WERI-Rb-1 (cell line): ENCODE measurements at regions not wholly inside any gene's neighbourhood (a gene's known extent, or its start where the extent isn't known, plus 50 kb on each side); places are given as distances from the start of the nearest gene placed in this dataset.

Source experiments
- DNase-seq: peaks from one replicate; pipeline ENCODE4 v3.0.0-alpha.2; 2020
- H3K27ac ChIP-seq: fragments of 250-450 bp; sonication (Bioruptor Pico); 2 replicates; pipeline ENCODE4 v1.5.1; 2020; ENCODE audit warnings: mild to moderate bottlenecking, moderate library complexity
- H3K27me3 ChIP-seq: fragments of 250-450 bp; sonication (Bioruptor Pico); 2 replicates; pipeline ENCODE4 v1.5.1; 2021; ENCODE audit warnings: mild to moderate bottlenecking, low read depth, moderate library complexity; ENCODE audit not compliant: insufficient read depth, severe bottlenecking
- H3K36me3 ChIP-seq: fragments of 250-450 bp; sonication (Bioruptor Pico); 2 replicates; pipeline ENCODE4 v1.5.1; 2020; ENCODE audit warnings: mild to moderate bottlenecking, moderate library complexity
- H3K4me3 ChIP-seq: 2 replicates; pipeline ENCODE4 v1.5.1; 2011; ENCODE audit warnings: low read depth, mild to moderate bottlenecking, control low read depth, low read length
- H3K9me3 ChIP-seq: fragments of 250-450 bp; sonication (Bioruptor Pico); 2 replicates; pipeline ENCODE4 v1.5.1; 2021; ENCODE audit warnings: mild to moderate bottlenecking, moderate library complexity; ENCODE audit not compliant: severe bottlenecking
- CTCF ChIP-seq: IDR thresholded peaks from 2 replicates; pipeline ENCODE4 v1.5.1; 2011; ENCODE audit warnings: low read depth, mild to moderate bottlenecking, control low read depth, inconsistent platforms, low read length

GRCh38 chr1:87957331-87957730 lies 628.7 kb downstream of the LMO4 start:
- no peaks in the 10 kb centered on the region for H3K36me3 ChIP-seq
- no peaks in the 10 kb centered on the region for H3K9me3 ChIP-seq
- H3K27me3 ChIP-seq: no peaks in the 10 kb centered on the region
- no peak for DNase-seq
- no peak for TF ChIP-seq CTCF
- H3K4me3 ChIP-seq: no peak overlapping the region
- H3K27ac ChIP-seq: no peak overlapping the region

DNA sequence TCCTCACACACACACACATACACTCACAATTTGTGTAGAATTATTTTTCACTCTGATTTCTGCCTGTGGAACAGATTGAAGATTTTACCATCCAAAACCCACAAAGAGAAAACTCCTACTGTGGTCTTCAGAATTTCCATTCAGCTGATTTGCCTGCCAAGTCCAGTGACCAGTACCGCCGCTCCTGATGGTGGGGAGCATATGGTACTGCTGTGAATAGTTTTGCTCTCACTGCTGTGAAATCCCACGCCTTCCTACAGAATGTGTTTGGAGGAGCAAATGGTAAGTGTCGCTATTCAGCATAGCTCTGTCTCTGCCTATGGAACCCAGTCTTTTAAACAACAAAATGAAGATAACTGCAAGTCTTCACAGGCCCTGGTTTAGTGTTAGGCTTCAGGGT lies 629.5 kb downstream of the LMO4 start:
- H3K9me3 ChIP-seq: no peaks in the 10 kb centered on the region
- no peak for DNase-seq
- TF ChIP-seq CTCF: no peak
- H3K27ac ChIP-seq: no peak overlapping the region
- no peaks in the 10 kb centered on the region for H3K27me3 ChIP-seq
- no peak overlapping the region for H3K4me3 ChIP-seq
- H3K36me3 ChIP-seq: no peaks in the 10 kb centered on the region

DNA sequence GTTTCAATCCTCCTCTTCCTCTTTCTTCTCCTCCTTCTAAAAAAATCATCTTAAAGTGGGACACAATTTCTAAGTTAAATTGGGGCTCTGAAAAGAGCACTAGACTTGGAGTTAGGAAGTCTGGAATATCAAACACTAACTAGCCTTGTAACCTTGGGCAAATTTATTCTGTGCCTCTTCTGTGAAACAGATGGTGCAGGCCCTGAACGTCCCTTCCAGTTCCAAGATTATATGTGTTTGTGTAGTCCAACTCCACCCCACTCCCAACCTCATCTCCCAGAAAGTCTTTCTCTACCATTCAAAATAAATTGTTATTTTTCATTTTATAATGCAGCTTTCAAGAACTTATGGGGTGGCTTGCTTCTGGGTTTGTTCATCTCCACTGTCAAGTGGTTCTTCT lies 630.0 kb downstream of the LMO4 start:
- DNase-seq: no peak
- Histone ChIP-seq H3K27me3 (no peaks in the 10 kb centered on the region), H3K4me3 (no peak overlapping the region), H3K9me3 (no peaks in the 10 kb centered on the region), H3K36me3 (no peaks in the 10 kb centered on the region), H3K27ac (no peak overlapping the region)
- TF ChIP-seq CTCF: no peak

GRCh38 chr1:87959236-87959635 lies 630.6 kb downstream of the LMO4 start:
- no peak for DNase-seq
- H3K4me3 ChIP-seq: no peak overlapping the region
- H3K9me3 ChIP-seq: no peaks in the 10 kb centered on the region
- H3K27ac ChIP-seq: no peak overlapping the region
- no peaks in the 10 kb centered on the region for H3K27me3 ChIP-seq
- no peak for TF ChIP-seq CTCF
- H3K36me3 ChIP-seq: no peaks in the 10 kb centered on the region

GRCh38 chr1:87961992-87962391 lies 633.3 kb downstream of the LMO4 start:
- no peak for TF ChIP-seq CTCF
- Histone ChIP-seq H3K27ac (no peak overlapping the region), H3K4me3 (no peak overlapping the region), H3K9me3 (no peaks in the 10 kb centered on the region), H3K36me3 (no peaks in the 10 kb centered on the region), H3K27me3 (no peaks in the 10 kb centered on the region)
- no peak for DNase-seq

DNA sequence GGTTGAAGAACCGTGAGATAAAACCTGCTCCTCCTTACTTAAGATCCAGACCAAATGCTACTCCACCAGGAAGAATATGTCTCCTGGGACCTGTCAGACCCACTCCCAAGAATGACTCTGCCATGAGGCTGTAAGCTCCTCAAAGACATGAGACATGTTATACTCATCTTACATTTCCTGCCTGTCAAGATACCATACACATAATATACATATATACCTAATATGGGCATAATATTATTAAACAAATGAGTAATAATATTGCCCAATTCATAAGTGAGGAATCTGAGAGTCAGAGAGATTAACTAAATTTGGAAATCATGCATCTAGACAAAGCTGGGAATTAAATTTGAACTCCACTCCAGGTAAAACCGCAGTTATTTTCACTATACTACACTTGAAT lies 634.9 kb downstream of the LMO4 start:
- no peaks in the 10 kb centered on the region for H3K9me3 ChIP-seq
- H3K27me3 ChIP-seq: no peaks in the 10 kb centered on the region
- H3K36me3 ChIP-seq: no peaks in the 10 kb centered on the region
- no peak overlapping the region for H3K4me3 ChIP-seq
- DNase-seq: no peak
- H3K27ac ChIP-seq: no peak overlapping the region
- no peak for TF ChIP-seq CTCF
